ENCODE measurements at regions not wholly inside any gene's neighbourhood (a gene's known extent, or its start where the extent isn't known, plus 50 kb on each side); places are given as distances from the start of the nearest gene placed in this dataset.

DNA sequence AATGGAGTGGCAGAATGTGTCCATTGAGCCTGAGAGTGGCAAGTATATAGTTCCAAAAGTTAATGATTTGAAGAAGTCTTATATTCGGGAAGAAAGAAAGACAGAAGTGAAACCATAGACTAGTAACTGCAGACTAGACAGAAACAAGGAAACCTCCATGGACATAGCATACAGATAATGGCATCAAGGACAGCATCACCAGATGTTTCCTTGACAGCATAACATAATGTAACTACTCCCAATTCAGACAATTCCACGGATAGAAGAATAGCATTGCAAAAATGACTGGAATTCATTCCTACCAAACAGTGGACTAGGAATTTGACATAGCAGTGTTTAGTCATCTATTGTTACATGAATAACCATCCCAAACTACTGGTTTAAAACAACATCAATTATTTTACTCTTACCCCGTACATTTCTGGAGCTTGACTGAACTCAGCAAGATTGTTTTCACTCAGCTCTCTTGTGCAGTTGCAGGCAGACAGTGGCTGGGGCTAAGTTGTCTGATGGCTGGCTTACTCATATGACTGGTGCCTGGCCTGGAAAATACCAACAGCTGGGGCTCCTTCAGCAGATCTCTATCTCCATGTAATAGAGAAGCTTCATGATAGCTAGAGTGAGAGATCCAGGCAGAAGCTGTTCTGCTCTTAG lies 109.7 kb upstream of the GADL1 start:
- TF ChIP-seq, protein P1, sequence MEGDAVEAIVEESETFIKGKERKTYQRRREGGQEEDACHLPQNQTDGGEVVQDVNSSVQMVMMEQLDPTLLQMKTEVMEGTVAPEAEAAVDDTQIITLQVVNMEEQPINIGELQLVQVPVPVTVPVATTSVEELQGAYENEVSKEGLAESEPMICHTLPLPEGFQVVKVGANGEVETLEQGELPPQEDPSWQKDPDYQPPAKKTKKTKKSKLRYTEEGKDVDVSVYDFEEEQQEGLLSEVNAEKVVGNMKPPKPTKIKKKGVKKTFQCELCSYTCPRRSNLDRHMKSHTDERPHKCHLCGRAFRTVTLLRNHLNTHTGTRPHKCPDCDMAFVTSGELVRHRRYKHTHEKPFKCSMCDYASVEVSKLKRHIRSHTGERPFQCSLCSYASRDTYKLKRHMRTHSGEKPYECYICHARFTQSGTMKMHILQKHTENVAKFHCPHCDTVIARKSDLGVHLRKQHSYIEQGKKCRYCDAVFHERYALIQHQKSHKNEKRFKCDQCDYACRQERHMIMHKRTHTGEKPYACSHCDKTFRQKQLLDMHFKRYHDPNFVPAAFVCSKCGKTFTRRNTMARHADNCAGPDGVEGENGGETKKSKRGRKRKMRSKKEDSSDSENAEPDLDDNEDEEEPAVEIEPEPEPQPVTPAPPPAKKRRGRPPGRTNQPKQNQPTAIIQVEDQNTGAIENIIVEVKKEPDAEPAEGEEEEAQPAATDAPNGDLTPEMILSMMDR (IDR thresholded peaks at IDR 0.05), result no peak
- TF ChIP-seq POLR2A (IDR thresholded peaks at IDR 0.05) (no peak), POLR2AphosphoS5 (IDR thresholded peaks at IDR 0.05; ENCODE audit: insufficient read depth in 1 of 2, low read depth in 1 of 2) (no peak)

Data from vagina (tissue), 2 donors.